ENCODE measurements at regions not wholly inside any gene's neighbourhood (a gene's known extent, or its start where the extent isn't known, plus 50 kb on each side); places are given as distances from the start of the nearest gene placed in this dataset.

GRCh38 chr10:84854439-84854838 is 526.0 kb downstream of the CCSER2 start:
- Histone ChIP-seq H3K9me2 (replicated peaks; ENCODE audit: insufficient read depth, low read length) (no peaks in the 10 kb centered on the region), H3K4me2 (ENCODE audit: low read depth, low read length, poor library complexity, severe bottlenecking) (no peak overlapping the region)
- TF ChIP-seq EZH2phosphoT487 (conservative IDR thresholded peaks at IDR 0.05; ENCODE audit: low read length) = no peak
- TF ChIP-seq CTCF (IDR thresholded peaks at IDR 0.05; ENCODE audit: insufficient read depth, low read length, poor library complexity, severe bottlenecking) = no peak

DNA sequence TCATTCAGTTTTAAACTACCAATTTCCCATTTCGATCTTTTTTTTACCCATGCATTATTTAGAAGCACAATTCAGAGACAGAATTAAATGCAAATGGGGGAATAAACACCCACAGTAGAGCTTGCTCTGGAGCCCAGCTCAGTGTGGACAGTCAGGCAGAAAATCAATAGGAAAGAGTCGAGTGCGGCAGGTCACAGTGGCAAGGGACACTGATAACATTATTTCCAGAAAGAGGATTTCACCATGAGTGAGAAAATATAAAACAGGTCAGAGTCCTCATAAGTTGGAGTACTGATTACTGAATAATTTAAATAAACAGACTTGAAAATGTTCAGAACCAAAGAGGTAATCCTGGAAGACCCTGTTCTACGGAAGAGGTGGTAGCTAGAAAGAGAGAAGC is 532.5 kb downstream of the CCSER2 start:
- Histone ChIP-seq H3K9me2 (replicated peaks; ENCODE audit: insufficient read depth, low read length) (no peaks in the 10 kb centered on the region), H3K4me2 (ENCODE audit: low read depth, low read length, poor library complexity, severe bottlenecking) (no peak overlapping the region), H3K4me3 (ENCODE audit: insufficient read depth, low read length, poor library complexity, severe bottlenecking) (no peak overlapping the region), H4K20me1 (ENCODE audit: low read depth, low read length) (no peaks in the 10 kb centered on the region), H3K79me2 (ENCODE audit: insufficient read depth, low read length) (no peaks in the 10 kb centered on the region), H3K9ac (ENCODE audit: low read length) (no peak overlapping the region), H3F3A (ENCODE audit: insufficient read depth) (no peaks in the 10 kb centered on the region), H3K27me3 (ENCODE audit: low read length) (no peaks in the 10 kb centered on the region), H2AFZ (ENCODE audit: low read depth, low read length, severe bottlenecking) (no peak overlapping the region), H3K27ac (ENCODE audit: low read depth, low read length) (no peak overlapping the region), H3K36me3 (ENCODE audit: low read length) (no peaks in the 10 kb centered on the region), H3K9me3 (ENCODE audit: insufficient read depth, low read length) (no peaks in the 10 kb centered on the region)
- TF ChIP-seq CTCF (IDR thresholded peaks at IDR 0.05; ENCODE audit: insufficient read depth, low read length, poor library complexity, severe bottlenecking) = no peak
- no peak for TF ChIP-seq EZH2phosphoT487 (conservative IDR thresholded peaks at IDR 0.05; ENCODE audit: low read length)

More at GRCh38 chr10:84854439-84854838, 526.0 kb downstream of the CCSER2 start:
- no peaks in the 10 kb centered on the region for H3K36me3 ChIP-seq (ENCODE audit: low read length)
- H2AFZ ChIP-seq (ENCODE audit: low read depth, low read length, severe bottlenecking) = no peak overlapping the region
- H3K27ac ChIP-seq (ENCODE audit: low read depth, low read length) = no peak overlapping the region
- H3K9me3 ChIP-seq (ENCODE audit: insufficient read depth, low read length) = no peaks in the 10 kb centered on the region
- H3K4me3 ChIP-seq (ENCODE audit: insufficient read depth, low read length, poor library complexity, severe bottlenecking) = no peak overlapping the region
- no peaks in the 10 kb centered on the region for H4K20me1 ChIP-seq (ENCODE audit: low read depth, low read length)
- H3K27me3 ChIP-seq (ENCODE audit: low read length) = no peaks in the 10 kb centered on the region
- no peaks in the 10 kb centered on the region for H3F3A ChIP-seq (ENCODE audit: insufficient read depth)
- no peaks in the 10 kb centered on the region for H3K79me2 ChIP-seq (ENCODE audit: insufficient read depth, low read length)
- no peak overlapping the region for H3K9ac ChIP-seq (ENCODE audit: low read length)

- Histone ChIP-seq H3K9ac (ENCODE audit: low read length) (no peak overlapping the region), H3F3A (ENCODE audit: insufficient read depth) (no peaks in the 10 kb centered on the region), H3K79me2 (ENCODE audit: insufficient read depth, low read length) (no peaks in the 10 kb centered on the region), H3K9me3 (ENCODE audit: insufficient read depth, low read length) (no peaks in the 10 kb centered on the region), H3K4me3 (ENCODE audit: insufficient read depth, low read length, poor library complexity, severe bottlenecking) (no peak overlapping the region), H3K4me2 (ENCODE audit: low read depth, low read length, poor library complexity, severe bottlenecking) (no peak overlapping the region), H3K9me2 (replicated peaks; ENCODE audit: insufficient read depth, low read length) (no peaks in the 10 kb centered on the region), H4K20me1 (ENCODE audit: low read depth, low read length) (no peaks in the 10 kb centered on the region), H3K27ac (ENCODE audit: low read depth, low read length) (no peak overlapping the region), H3K36me3 (ENCODE audit: low read length) (no peaks in the 10 kb centered on the region), H3K27me3 (ENCODE audit: low read length) (no peaks in the 10 kb centered on the region), H2AFZ (ENCODE audit: low read depth, low read length, severe bottlenecking) (no peak overlapping the region)
- TF ChIP-seq CTCF (IDR thresholded peaks at IDR 0.05; ENCODE audit: insufficient read depth, low read length, poor library complexity, severe bottlenecking) (no peak), EZH2phosphoT487 (conservative IDR thresholded peaks at IDR 0.05; ENCODE audit: low read length) (no peak)
Observed at GRCh38 chr10:84862551-84862950, 534.2 kb downstream of the CCSER2 start.
